ENCODE measurements at regions not wholly inside any gene's neighbourhood (a gene's known extent, or its start where the extent isn't known, plus 50 kb on each side); places are given as distances from the start of the nearest gene placed in this dataset.

GRCh38 chr18:52219102-52219501 lies 120.9 kb upstream of the DCC start:
- Histone ChIP-seq H3K9ac (ENCODE audit: insufficient read depth, low read length, poor library complexity, severe bottlenecking) (no peak overlapping the region), H3K4me1 (ENCODE audit: control insufficient read depth in 1 of 2, insufficient read depth in 2 of 2, low read length in 2 of 2) (no peaks in the 10 kb centered on the region), H3K27ac (ENCODE audit: low read depth in 1 of 2, low read length in 2 of 2) (no peak overlapping the region), H4K20me1 (ENCODE audit: insufficient read depth, low read length) (no peaks in the 10 kb centered on the region), H3K27me3 (ENCODE audit: control insufficient read depth in 2 of 2, insufficient read depth in 2 of 2, low read length in 2 of 2) (no peaks in the 10 kb centered on the region), H3K79me2 (ENCODE audit: insufficient read depth, low read length) (no peaks in the 10 kb centered on the region), H3K4me2 (replicated peaks; ENCODE audit: extremely low read depth, low read length, poor library complexity, severe bottlenecking) (no peak overlapping the region), H3K9me3 (replicated peaks in 1 of 2; ENCODE audit: control insufficient read depth in 1 of 2, insufficient read depth in 1 of 2, low read length in 2 of 2) (no peaks in the 10 kb centered on the region), H3K4me3 (replicated peaks in 1 of 3; ENCODE audit: low read depth in 2 of 3, low read length in 3 of 3) (no peak overlapping the region), H3K36me3 (replicated peaks in 1 of 2; ENCODE audit: control insufficient read depth in 1 of 2, insufficient read depth in 2 of 2, low read length in 2 of 2) (no peaks in the 10 kb centered on the region), H2AFZ (ENCODE audit: insufficient read depth, low read depth, low read length, poor library complexity, severe bottlenecking) (no peak overlapping the region)
- Mint-ChIP-seq H3K4me3 (no peak overlapping the region), H3K27ac (no peak overlapping the region), H3K36me3 (no peaks in the 10 kb centered on the region), H3K9me3 (peaks cover 0 to 6% (median 2%) of the 10 kb centered on the region in 7 donors), H3K27me3 (ENCODE audit: low read depth in 3 of 3) (no peaks in the 10 kb centered on the region), H3K4me1 (no peaks in the 10 kb centered on the region)
- no CpG with 5 or more reads among the region's 3 CpGs for WGBS (ENCODE audit: insufficient coverage)
- TF ChIP-seq CTCF (IDR thresholded peaks at IDR 0.05) = no peak
- intact Hi-C loops (cut with micrococcal nuclease) = no loop called here
- no peak for DNase-seq

GRCh38 chr18:52220062-52220591 lies 119.9 kb upstream of the DCC start:
- Histone ChIP-seq H3K9me3 (replicated peaks in 1 of 2; ENCODE audit: control insufficient read depth in 1 of 2, insufficient read depth in 1 of 2, low read length in 2 of 2) (no peaks in the 10 kb centered on the region), H3K9ac (ENCODE audit: insufficient read depth, low read length, poor library complexity, severe bottlenecking) (no peak overlapping the region), H3K36me3 (replicated peaks in 1 of 2; ENCODE audit: control insufficient read depth in 1 of 2, insufficient read depth in 2 of 2, low read length in 2 of 2) (no peaks in the 10 kb centered on the region), H3K4me3 (replicated peaks in 1 of 3; ENCODE audit: low read depth in 2 of 3, low read length in 3 of 3) (no peak overlapping the region), H2AFZ (ENCODE audit: insufficient read depth, low read depth, low read length, poor library complexity, severe bottlenecking) (no peak overlapping the region), H3K4me2 (replicated peaks; ENCODE audit: extremely low read depth, low read length, poor library complexity, severe bottlenecking) (no peak overlapping the region), H4K20me1 (ENCODE audit: insufficient read depth, low read length) (no peaks in the 10 kb centered on the region), H3K27me3 (ENCODE audit: control insufficient read depth in 2 of 2, insufficient read depth in 2 of 2, low read length in 2 of 2) (no peaks in the 10 kb centered on the region), H3K27ac (ENCODE audit: low read depth in 1 of 2, low read length in 2 of 2) (no peak overlapping the region), H3K4me1 (ENCODE audit: control insufficient read depth in 1 of 2, insufficient read depth in 2 of 2, low read length in 2 of 2) (no peaks in the 10 kb centered on the region), H3K79me2 (ENCODE audit: insufficient read depth, low read length) (no peaks in the 10 kb centered on the region)
- DNase-seq = no peak
- TF ChIP-seq CTCF (IDR thresholded peaks at IDR 0.05) = no peak
- peaks cover 0 to 6% (median 2%) of the 10 kb centered on the region in 7 donors for H3K9me3 Mint-ChIP-seq
- intact Hi-C loops (cut with micrococcal nuclease) = no loop called here
- no peaks in the 10 kb centered on the region for H3K27me3 Mint-ChIP-seq (ENCODE audit: low read depth in 3 of 3)
- H3K36me3 Mint-ChIP-seq = no peaks in the 10 kb centered on the region
- H3K4me3 Mint-ChIP-seq = no peak overlapping the region
- H3K27ac Mint-ChIP-seq = no peak overlapping the region
- no peaks in the 10 kb centered on the region for H3K4me1 Mint-ChIP-seq
- 76% methylated on average over 1 of the region's 1 CpG for WGBS (ENCODE audit: insufficient coverage)

Data from CD14-positive monocyte (primary cell).